ENCODE measurements at regions not wholly inside any gene's neighbourhood (a gene's known extent, or its start where the extent isn't known, plus 50 kb on each side); places are given as distances from the start of the nearest gene placed in this dataset.
"Not testable (repeated sequence)": the region's sequence is repeated elsewhere in the genome, so short reads cannot be mapped to it uniquely, and the experiment has no call there.

- no peak overlapping the region for H3K27ac ChIP-seq
- no peak for DNase-seq (ENCODE audit: extremely low spot score in 2 of 2)
- intact Hi-C loops (cut with DNase I), result no loop called here
- no peaks in the 10 kb centered on the region for H3K27me3 ChIP-seq
- TF ChIP-seq CTCF (IDR thresholded peaks at IDR 0.05) (no peak), POLR2A (IDR thresholded peaks at IDR 0.05) (no peak), POLR2AphosphoS5 (IDR thresholded peaks at IDR 0.05; ENCODE audit: insufficient read depth in 1 of 2, low read depth in 1 of 2) (no peak)
- H3K9me3 ChIP-seq, result no peaks in the 10 kb centered on the region
- H3K4me3 ChIP-seq, result no peak overlapping the region
- no peaks in the 10 kb centered on the region for H3K4me1 ChIP-seq
- H3K36me3 ChIP-seq, result no peaks in the 10 kb centered on the region
Measured at GRCh38 chr15:26261413-26261812, 398.3 kb upstream of the ATP10A start.

GRCh38 chr15:26260517-26261133 lies 397.5 kb upstream of the ATP10A start:
- intact Hi-C loops (cut with DNase I), result no loop called here
- H3K9me3 ChIP-seq, result no peaks in the 10 kb centered on the region
- no peak overlapping the region for H3K4me3 ChIP-seq
- no peak overlapping the region for H3K27ac ChIP-seq
- H3K27me3 ChIP-seq, result no peaks in the 10 kb centered on the region
- no peak for DNase-seq (ENCODE audit: extremely low spot score in 2 of 2)
- no peaks in the 10 kb centered on the region for H3K4me1 ChIP-seq
- TF ChIP-seq POLR2A (IDR thresholded peaks at IDR 0.05) (no peak), CTCF (IDR thresholded peaks at IDR 0.05) (peak in 1 of 3 experiments; percentile 40)
- no peaks in the 10 kb centered on the region for H3K36me3 ChIP-seq

GRCh38 chr15:26259581-26259980 lies 396.5 kb upstream of the ATP10A start:
- no peak for DNase-seq (ENCODE audit: extremely low spot score in 2 of 2)
- H3K4me1 ChIP-seq, result no peaks in the 10 kb centered on the region
- H3K27ac ChIP-seq, result no peak overlapping the region
- H3K4me3 ChIP-seq, result no peak overlapping the region
- intact Hi-C loops (cut with DNase I), result no loop called here
- H3K36me3 ChIP-seq, result no peaks in the 10 kb centered on the region
- no peaks in the 10 kb centered on the region for H3K9me3 ChIP-seq
- TF ChIP-seq POLR2AphosphoS5 (IDR thresholded peaks at IDR 0.05; ENCODE audit: insufficient read depth in 1 of 2, low read depth in 1 of 2) (no peak), POLR2A (IDR thresholded peaks at IDR 0.05) (no peak), CTCF (IDR thresholded peaks at IDR 0.05) (no peak)
- no peaks in the 10 kb centered on the region for H3K27me3 ChIP-seq

GRCh38 chr15:26244782-26245181 lies 381.7 kb upstream of the ATP10A start:
- H3K4me1 ChIP-seq; DNase-seq (ENCODE audit: extremely low spot score in 2 of 2); H3K27me3 ChIP-seq; intact Hi-C loops (cut with DNase I); H3K4me3 ChIP-seq; H3K27ac ChIP-seq; H3K36me3 ChIP-seq; H3K9me3 ChIP-seq: not testable (repeated sequence)

GRCh38 chr15:26243382-26243781 lies 380.3 kb upstream of the ATP10A start:
- intact Hi-C loops (cut with DNase I), result no loop called here

More at GRCh38 chr15:26243382-26243781, 380.3 kb upstream of the ATP10A start:
- no peaks in the 10 kb centered on the region for H3K36me3 ChIP-seq
- H3K4me3 ChIP-seq, result no peak overlapping the region
- H3K4me1 ChIP-seq, result no peaks in the 10 kb centered on the region
- TF ChIP-seq POLR2A (IDR thresholded peaks at IDR 0.05), result no peak
- TF ChIP-seq CTCF (IDR thresholded peaks at IDR 0.05), result no peak
- TF ChIP-seq POLR2AphosphoS5 (IDR thresholded peaks at IDR 0.05; ENCODE audit: insufficient read depth in 1 of 2, low read depth in 1 of 2), result no peak
- no peak overlapping the region for H3K27ac ChIP-seq
- no peak for DNase-seq (ENCODE audit: extremely low spot score in 2 of 2)
- H3K27me3 ChIP-seq, result no peaks in the 10 kb centered on the region
- H3K9me3 ChIP-seq, result no peaks in the 10 kb centered on the region

Measured in vagina (tissue), 2 donors.